ENCODE measurements at regions not wholly inside any gene's neighbourhood (a gene's known extent, or its start where the extent isn't known, plus 50 kb on each side); places are given as distances from the start of the nearest gene placed in this dataset.

DNA sequence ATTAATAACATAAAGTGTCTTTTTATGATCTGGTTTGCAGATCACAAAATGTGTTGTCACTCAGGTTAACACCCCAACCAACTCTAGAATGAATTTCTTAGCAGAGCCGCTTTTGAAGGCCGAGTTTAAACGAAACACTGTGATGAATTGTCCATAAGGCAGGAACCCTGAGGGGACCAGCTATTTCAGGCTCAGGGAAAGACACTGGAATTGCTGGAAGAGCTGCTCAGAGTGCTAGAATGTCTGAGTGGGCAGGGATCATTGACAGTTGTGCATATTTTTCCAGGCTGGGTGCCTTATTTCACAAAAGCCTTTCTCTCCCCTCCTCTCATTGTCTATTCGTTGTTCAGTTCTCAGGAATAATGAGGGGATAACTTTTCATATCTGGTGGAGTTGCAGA is 68.7 kb upstream of the PRKG1 start:
- TF ChIP-seq, protein P1, sequence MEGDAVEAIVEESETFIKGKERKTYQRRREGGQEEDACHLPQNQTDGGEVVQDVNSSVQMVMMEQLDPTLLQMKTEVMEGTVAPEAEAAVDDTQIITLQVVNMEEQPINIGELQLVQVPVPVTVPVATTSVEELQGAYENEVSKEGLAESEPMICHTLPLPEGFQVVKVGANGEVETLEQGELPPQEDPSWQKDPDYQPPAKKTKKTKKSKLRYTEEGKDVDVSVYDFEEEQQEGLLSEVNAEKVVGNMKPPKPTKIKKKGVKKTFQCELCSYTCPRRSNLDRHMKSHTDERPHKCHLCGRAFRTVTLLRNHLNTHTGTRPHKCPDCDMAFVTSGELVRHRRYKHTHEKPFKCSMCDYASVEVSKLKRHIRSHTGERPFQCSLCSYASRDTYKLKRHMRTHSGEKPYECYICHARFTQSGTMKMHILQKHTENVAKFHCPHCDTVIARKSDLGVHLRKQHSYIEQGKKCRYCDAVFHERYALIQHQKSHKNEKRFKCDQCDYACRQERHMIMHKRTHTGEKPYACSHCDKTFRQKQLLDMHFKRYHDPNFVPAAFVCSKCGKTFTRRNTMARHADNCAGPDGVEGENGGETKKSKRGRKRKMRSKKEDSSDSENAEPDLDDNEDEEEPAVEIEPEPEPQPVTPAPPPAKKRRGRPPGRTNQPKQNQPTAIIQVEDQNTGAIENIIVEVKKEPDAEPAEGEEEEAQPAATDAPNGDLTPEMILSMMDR (IDR thresholded peaks at IDR 0.05) = no peak
- WGBS, 2 donors = 64 to 66% methylated on average over 4 of the region's 4 CpGs
- H3K4me1 ChIP-seq = peaks cover 0 to 46% (median 7%) of the 10 kb centered on the region in 9 donors
- no peaks in the 10 kb centered on the region for H3K27me3 ChIP-seq
- no peak for DNase-seq
- intact Hi-C loops (cut with DNase I) = loop anchor here in 5 of 10 donors (5.0 to 10.0 kb wide), 3 partner anchors 949 to 1212 kb away; no protein-coding TSS in a partner anchor
- H3K36me3 ChIP-seq = no peaks in the 10 kb centered on the region
- H3K4me3 ChIP-seq = no peak overlapping the region
- no peaks in the 10 kb centered on the region for H3K9me3 ChIP-seq
- ATAC-seq = peak in 4 of 8 donors; percentile 42 to 56 (median 50)
- H3K27ac ChIP-seq = peak overlapping the region in 5 of 10 donors; percentile 10 to 41 (median 32)

DNA sequence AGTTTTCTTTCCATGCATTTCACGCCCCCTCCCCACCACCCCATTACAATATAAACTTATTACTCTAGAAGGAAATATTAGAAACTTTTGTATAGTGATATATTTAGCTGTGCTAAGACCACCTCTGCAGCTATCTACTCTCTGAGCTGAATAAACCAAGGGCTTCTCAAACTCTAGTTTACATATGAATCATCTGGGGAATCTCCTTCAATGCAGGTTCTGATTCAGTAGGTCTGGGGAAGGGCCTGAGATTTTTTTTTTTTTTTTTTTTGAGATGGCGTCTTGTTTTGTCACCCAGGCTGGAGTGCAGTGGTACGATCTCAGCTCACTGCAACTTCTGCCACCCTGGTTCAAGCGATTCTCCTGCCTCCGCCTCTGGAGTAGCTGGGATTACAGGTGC is 67.6 kb upstream of the PRKG1 start:
- Histone ChIP-seq H3K27me3 (no peaks in the 10 kb centered on the region), H3K4me1 (peaks cover 0 to 37% (median 0%) of the 10 kb centered on the region in 9 donors), H3K9me3 (no peaks in the 10 kb centered on the region), H3K4me3 (no peak overlapping the region), H3K36me3 (no peaks in the 10 kb centered on the region), H3K27ac (no peak overlapping the region)
- intact Hi-C loops (cut with DNase I) = loop anchor here in 5 of 10 donors (5.0 to 10.0 kb wide), 3 partner anchors 948 to 1211 kb away; no protein-coding TSS in a partner anchor
- no peak for DNase-seq
- TF ChIP-seq, protein P1 (IDR thresholded peaks at IDR 0.05) = no peak
- WGBS, 2 donors = 88 to 90% methylated on average over 5 of the region's 5 CpGs
- no peak for ATAC-seq

DNA sequence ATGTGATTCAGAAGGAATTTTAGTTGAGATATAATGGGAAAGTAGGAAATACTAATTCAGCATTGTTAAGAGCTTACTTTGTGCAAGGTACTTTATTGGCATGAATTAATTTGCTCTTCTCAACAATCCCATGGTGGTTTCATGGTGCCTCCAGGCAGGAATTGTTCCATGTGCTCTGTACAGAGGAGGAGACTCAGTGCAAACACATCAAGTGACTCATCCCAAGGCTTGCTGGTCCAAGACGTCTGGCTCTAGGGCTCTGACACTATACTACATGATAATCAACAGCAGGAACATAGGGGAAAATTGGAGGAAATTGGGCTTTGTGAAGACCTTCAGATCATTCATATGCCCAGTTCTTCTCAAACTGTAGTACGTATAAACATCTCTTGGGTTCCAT is 66.5 kb upstream of the PRKG1 start:
- H3K27ac ChIP-seq = no peak overlapping the region
- peaks cover 0 to 4% (median 0%) of the 10 kb centered on the region in 11 donors for H3K9me3 ChIP-seq
- DNase-seq (no peak), ATAC-seq (peak in 1 of 8 donors; percentile 52)
- TF ChIP-seq, protein P1 (IDR thresholded peaks at IDR 0.05) = no peak
- peaks cover 0 to 26% (median 0%) of the 10 kb centered on the region in 9 donors for H3K4me1 ChIP-seq
- intact Hi-C loops (cut with DNase I) = loop anchor here in 5 of 10 donors (5.0 to 10.0 kb wide), 3 partner anchors 947 to 1210 kb away; no protein-coding TSS in a partner anchor
- WGBS, 2 donors = 66 to 81% methylated on average over 2 of the region's 2 CpGs
- no peaks in the 10 kb centered on the region for H3K27me3 ChIP-seq
- no peak overlapping the region for H3K4me3 ChIP-seq
- no peaks in the 10 kb centered on the region for H3K36me3 ChIP-seq

DNA sequence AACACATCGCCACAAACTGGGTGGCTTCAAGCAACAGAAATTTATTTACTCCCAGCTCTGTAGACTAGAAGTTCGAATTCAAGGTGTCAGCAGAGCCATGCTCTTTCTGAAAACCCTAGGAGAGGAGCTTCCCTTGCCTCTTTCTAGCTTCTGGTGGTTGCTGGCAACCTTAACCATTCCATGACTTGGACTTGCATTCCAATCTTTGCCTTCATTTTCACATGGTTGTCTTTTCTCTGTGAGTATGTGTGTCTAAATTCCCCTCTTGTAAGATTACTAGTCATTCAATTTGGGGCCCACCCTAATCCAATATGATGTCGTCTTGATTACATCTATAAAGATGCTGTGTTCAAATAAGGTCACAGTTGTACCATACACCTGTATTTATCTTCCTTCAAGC is 65.9 kb upstream of the PRKG1 start:
- H3K27ac ChIP-seq = no peak overlapping the region
- peaks cover 0 to 4% (median 0%) of the 10 kb centered on the region in 11 donors for H3K9me3 ChIP-seq
- H3K36me3 ChIP-seq = no peaks in the 10 kb centered on the region
- intact Hi-C loops (cut with DNase I) = loop anchor here in 5 of 10 donors (5.0 to 10.0 kb wide), 3 partner anchors 946 to 1209 kb away; no protein-coding TSS in a partner anchor
- no peaks in the 10 kb centered on the region for H3K27me3 ChIP-seq
- DNase-seq (no peak), ATAC-seq (no peak)
- TF ChIP-seq, protein P1 (IDR thresholded peaks at IDR 0.05) = no peak
- H3K4me1 ChIP-seq = peaks cover 0 to 21% (median 0%) of the 10 kb centered on the region in 9 donors
- no peak overlapping the region for H3K4me3 ChIP-seq
- WGBS, 2 donors = 85 to 89% methylated on average over 3 of the region's 3 CpGs
